Fibroblast of peridontal ligament (primary cell): ENCODE measurements at regions not wholly inside any gene's neighbourhood (a gene's known extent, or its start where the extent isn't known, plus 50 kb on each side); places are given as distances from the start of the nearest gene placed in this dataset.

Experiments used
- DNase-seq: peaks from one replicate; pipeline ENCODE4 v3.0.0-alpha.2; 2010; ENCODE audit errors: extremely low read depth

GRCh38 chr18:22847392-22847791, 85.7 kb upstream of the RBBP8 start:
- DNase-seq, result peak; percentile 59

GRCh38 chr18:22847867-22848451, 85.2 kb upstream of the RBBP8 start:
- DNase-seq, result no peak

GRCh38 chr18:22848615-22849014, 84.5 kb upstream of the RBBP8 start:
- DNase-seq, result peak; percentile 51

GRCh38 chr18:22856870-22857269, 76.3 kb upstream of the RBBP8 start:
- no peak for DNase-seq

GRCh38 chr18:22858121-22858520, 75.0 kb upstream of the RBBP8 start:
- no peak for DNase-seq

GRCh38 chr18:22860807-22861206, 72.3 kb upstream of the RBBP8 start:
- no peak for DNase-seq

GRCh38 chr18:22865354-22866116, 67.6 kb upstream of the RBBP8 start:
- DNase-seq, result no peak

GRCh38 chr18:22868831-22869230, 64.3 kb upstream of the RBBP8 start:
- no peak for DNase-seq

GRCh38 chr18:22871809-22872525, 61.2 kb upstream of the RBBP8 start:
- DNase-seq, result peak; percentile 38

GRCh38 chr18:22872900-22873537, 60.1 kb upstream of the RBBP8 start:
- peak; percentile 23 for DNase-seq

- no peak for DNase-seq
These were observed 53.8 kb upstream of the RBBP8 start for GRCh38 chr18:22879293-22879692.

GRCh38 chr18:22882084-22882483, 51.0 kb upstream of the RBBP8 start:
- DNase-seq, result no peak

- DNase-seq, result no peak
These were observed 49.9 kb upstream of the RBBP8 start for GRCh38 chr18:22883179-22883578.
